ENCODE measurements at regions not wholly inside any gene's neighbourhood (a gene's known extent, or its start where the extent isn't known, plus 50 kb on each side); places are given as distances from the start of the nearest gene placed in this dataset.
A peak's percentile ranks its signal among the peaks of the same experiment; 100 is the strongest.

- no peak for DNase-seq (ENCODE audit: low read depth)
- TF ChIP-seq CTCF (IDR thresholded peaks at IDR 0.05; ENCODE audit: insufficient read depth, low read depth, low read length, missing control alignments) = no peak
- H3K4me3 ChIP-seq (ENCODE audit: low read length) = no peak overlapping the region
Measured at GRCh38 chr6:143575901-143576426, 64.4 kb upstream of the FUCA2 start.

- TF ChIP-seq CTCF (IDR thresholded peaks at IDR 0.05; ENCODE audit: insufficient read depth, low read depth, low read length, missing control alignments) = peak; percentile 95
- no peak overlapping the region for H3K4me3 ChIP-seq (ENCODE audit: low read length)
- DNase-seq (ENCODE audit: low read depth) = peak; percentile 84
Measured at GRCh38 chr6:143575440-143575839, 63.9 kb upstream of the FUCA2 start.

- DNase-seq (ENCODE audit: low read depth) = no peak
- TF ChIP-seq CTCF (IDR thresholded peaks at IDR 0.05; ENCODE audit: insufficient read depth, low read depth, low read length, missing control alignments) = no peak
- no peak overlapping the region for H3K4me3 ChIP-seq (ENCODE audit: low read length)
Measured at GRCh38 chr6:143570147-143570853, 58.8 kb upstream of the FUCA2 start.

GRCh38 chr6:143569040-143569439, 57.5 kb upstream of the FUCA2 start:
- H3K4me3 ChIP-seq (ENCODE audit: low read length) = no peak overlapping the region
- DNase-seq (ENCODE audit: low read depth) = no peak
- no peak for TF ChIP-seq CTCF (IDR thresholded peaks at IDR 0.05; ENCODE audit: insufficient read depth, low read depth, low read length, missing control alignments)

GRCh38 chr6:143564484-143565017, 53.0 kb upstream of the FUCA2 start:
- no peak overlapping the region for H3K4me3 ChIP-seq (ENCODE audit: low read length)
- DNase-seq (ENCODE audit: low read depth) = no peak

GRCh38 chr6:143562143-143562542, 50.6 kb upstream of the FUCA2 start:
- no peak for DNase-seq (ENCODE audit: low read depth)
- no peak overlapping the region for H3K4me3 ChIP-seq (ENCODE audit: low read length)
- TF ChIP-seq CTCF (IDR thresholded peaks at IDR 0.05; ENCODE audit: insufficient read depth, low read depth, low read length, missing control alignments) = no peak

More at GRCh38 chr6:143564484-143565017, 53.0 kb upstream of the FUCA2 start:
- TF ChIP-seq CTCF (IDR thresholded peaks at IDR 0.05; ENCODE audit: insufficient read depth, low read depth, low read length, missing control alignments) = no peak

All from epithelial cell of esophagus (primary cell).